ENCODE measurements at regions not wholly inside any gene's neighbourhood (a gene's known extent, or its start where the extent isn't known, plus 50 kb on each side); places are given as distances from the start of the nearest gene placed in this dataset.

- no peak for DNase-seq (ENCODE audit: low read depth)
- no peak for TF ChIP-seq CTCF (IDR thresholded peaks at IDR 0.05; ENCODE audit: insufficient read depth, low read depth, low read length)
- H3K4me3 ChIP-seq (ENCODE audit: low read depth, low read length): no peak overlapping the region
Observed at GRCh38 chr3:153840487-153840886, 280.7 kb upstream of the ARHGEF26 start.

GRCh38 chr3:153843994-153844393 is 277.2 kb upstream of the ARHGEF26 start:
- DNase-seq (ENCODE audit: low read depth): no peak
- TF ChIP-seq CTCF (IDR thresholded peaks at IDR 0.05; ENCODE audit: insufficient read depth, low read depth, low read length): no peak
- no peak overlapping the region for H3K4me3 ChIP-seq (ENCODE audit: low read depth, low read length)

GRCh38 chr3:153845311-153845710 is 275.9 kb upstream of the ARHGEF26 start:
- no peak for TF ChIP-seq CTCF (IDR thresholded peaks at IDR 0.05; ENCODE audit: insufficient read depth, low read depth, low read length)
- DNase-seq (ENCODE audit: low read depth): no peak
- H3K4me3 ChIP-seq (ENCODE audit: low read depth, low read length): no peak overlapping the region

DNA sequence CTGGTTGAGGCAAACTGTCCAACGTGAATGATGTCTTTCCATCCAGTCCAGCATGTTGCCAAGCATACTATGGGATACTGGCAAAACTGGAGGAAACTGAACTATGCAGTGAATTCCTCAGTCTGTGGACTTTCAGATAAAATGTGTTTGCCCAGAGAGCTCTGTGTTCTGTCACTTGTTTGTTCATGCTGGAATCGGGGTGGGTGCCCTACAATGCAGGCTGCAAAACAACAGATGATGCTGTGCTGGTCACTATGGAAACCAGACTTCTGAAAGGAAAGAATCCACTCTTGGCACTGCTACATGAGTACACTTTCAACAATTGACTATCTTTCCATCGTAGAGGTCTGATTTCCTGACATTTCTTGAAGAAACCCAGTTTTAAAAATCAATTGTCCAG is 272.5 kb upstream of the ARHGEF26 start:
- H3K4me3 ChIP-seq (ENCODE audit: low read depth, low read length): no peak overlapping the region
- no peak for TF ChIP-seq CTCF (IDR thresholded peaks at IDR 0.05; ENCODE audit: insufficient read depth, low read depth, low read length)
- DNase-seq (ENCODE audit: low read depth): no peak

DNA sequence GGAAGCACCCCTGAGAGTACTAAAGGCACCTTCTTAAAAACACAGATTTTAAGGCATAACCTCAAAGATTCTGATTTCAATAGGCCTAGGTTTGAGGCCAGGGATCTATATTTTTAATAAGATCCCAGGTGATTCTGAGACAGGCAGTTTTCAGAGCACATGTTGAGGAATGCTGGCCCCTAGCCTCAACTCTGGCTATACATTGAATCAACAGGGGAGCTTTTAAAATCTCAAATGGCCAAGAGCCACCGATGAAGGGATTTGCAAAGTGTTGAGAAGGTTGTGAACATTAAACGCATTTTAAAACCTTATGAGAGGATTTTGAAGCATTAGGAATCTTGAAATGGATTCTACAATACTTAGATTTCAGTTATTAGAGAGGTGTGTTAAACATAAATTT is 268.8 kb upstream of the ARHGEF26 start:
- DNase-seq (ENCODE audit: low read depth): no peak
- no peak overlapping the region for H3K4me3 ChIP-seq (ENCODE audit: low read depth, low read length)
- TF ChIP-seq CTCF (IDR thresholded peaks at IDR 0.05; ENCODE audit: insufficient read depth, low read depth, low read length): no peak

DNA sequence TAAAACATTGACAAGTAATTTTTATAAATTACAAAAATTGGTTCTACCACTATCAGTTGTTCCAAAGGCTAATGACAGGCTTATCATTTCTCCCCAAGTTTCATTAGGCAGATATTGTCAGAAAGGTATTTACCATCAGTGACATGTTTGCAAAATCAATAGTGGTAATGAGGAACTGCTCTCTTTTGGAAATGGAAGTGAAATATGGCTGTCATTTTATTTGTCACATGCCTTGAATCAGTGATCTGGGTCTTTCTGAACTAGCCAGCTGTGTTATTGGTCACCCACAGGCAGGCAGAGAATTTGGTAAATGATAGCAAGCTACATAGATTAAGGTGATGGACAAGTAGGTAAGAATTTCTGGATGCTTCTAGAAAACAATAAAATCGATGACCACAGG is 268.0 kb upstream of the ARHGEF26 start:
- no peak overlapping the region for H3K4me3 ChIP-seq (ENCODE audit: low read depth, low read length)
- no peak for DNase-seq (ENCODE audit: low read depth)
- no peak for TF ChIP-seq CTCF (IDR thresholded peaks at IDR 0.05; ENCODE audit: insufficient read depth, low read depth, low read length)

- DNase-seq (ENCODE audit: low read depth): no peak
- H3K4me3 ChIP-seq (ENCODE audit: low read depth, low read length): no peak overlapping the region
- TF ChIP-seq CTCF (IDR thresholded peaks at IDR 0.05; ENCODE audit: insufficient read depth, low read depth, low read length): no peak
Observed at GRCh38 chr3:153855772-153856171, 265.4 kb upstream of the ARHGEF26 start.

Data from fibroblast of villous mesenchyme (primary cell).